GM21529 (cell line): ENCODE measurements at regions not wholly inside any gene's neighbourhood (a gene's known extent, or its start where the extent isn't known, plus 50 kb on each side); places are given as distances from the start of the nearest gene placed in this dataset.

Experiments used
- ATAC-seq: cut with Tn5 transposase; IDR thresholded peaks from one replicate; pipeline ENCODE4 v1.9.1; 2021; ENCODE audit not compliant: unreplicated experiment

GRCh38 chr14:81668626-81669274, 135.1 kb upstream of the SEL1L start:
- no peak for ATAC-seq

- no peak for ATAC-seq
These were observed 135.7 kb upstream of the SEL1L start for GRCh38 chr14:81669308-81669707.

GRCh38 chr14:81673930-81674329, 140.3 kb upstream of the SEL1L start:
- no peak for ATAC-seq

- no peak for ATAC-seq
These were observed 142.7 kb upstream of the SEL1L start for GRCh38 chr14:81676395-81676794.

- no peak for ATAC-seq
These were observed 143.2 kb upstream of the SEL1L start for GRCh38 chr14:81676879-81677278.

- ATAC-seq: no peak
These were observed 144.1 kb upstream of the SEL1L start for GRCh38 chr14:81677736-81678135.

- ATAC-seq: no peak
These were observed 145.6 kb upstream of the SEL1L start for GRCh38 chr14:81679226-81679625.

GRCh38 chr14:81681541-81681940, 147.9 kb upstream of the SEL1L start:
- no peak for ATAC-seq

GRCh38 chr14:81682134-81682533, 148.5 kb upstream of the SEL1L start:
- no peak for ATAC-seq

- ATAC-seq: no peak
These were observed 149.0 kb upstream of the SEL1L start for GRCh38 chr14:81682701-81683100.

- no peak for ATAC-seq
These were observed 151.0 kb upstream of the SEL1L start for GRCh38 chr14:81684696-81685095.

- no peak for ATAC-seq
These were observed 152.9 kb upstream of the SEL1L start for GRCh38 chr14:81686512-81686911.

GRCh38 chr14:81691931-81692330, 158.3 kb upstream of the SEL1L start:
- ATAC-seq: no peak

GRCh38 chr14:81694419-81694818, 160.8 kb upstream of the SEL1L start:
- ATAC-seq: no peak

GRCh38 chr14:81709681-81710080, 176.0 kb upstream of the SEL1L start:
- ATAC-seq: no peak

GRCh38 chr14:81710232-81710845, 176.7 kb upstream of the SEL1L start:
- no peak for ATAC-seq

- ATAC-seq: no peak
These were observed 182.1 kb upstream of the SEL1L start for GRCh38 chr14:81715731-81716130.

- no peak for ATAC-seq
These were observed 183.3 kb upstream of the SEL1L start for GRCh38 chr14:81716953-81717352.

GRCh38 chr14:81723956-81724355, 190.3 kb upstream of the SEL1L start:
- ATAC-seq: no peak

- ATAC-seq: no peak
These were observed 193.6 kb upstream of the SEL1L start for GRCh38 chr14:81727218-81727617.

- ATAC-seq: no peak
These were observed 194.8 kb upstream of the SEL1L start for GRCh38 chr14:81728447-81728846.

- no peak for ATAC-seq
These were observed 196.0 kb upstream of the SEL1L start for GRCh38 chr14:81729622-81730021.

GRCh38 chr14:81737938-81738337, 204.3 kb upstream of the SEL1L start:
- ATAC-seq: no peak
